ENCODE measurements at regions not wholly inside any gene's neighbourhood (a gene's known extent, or its start where the extent isn't known, plus 50 kb on each side); places are given as distances from the start of the nearest gene placed in this dataset.

DNA sequence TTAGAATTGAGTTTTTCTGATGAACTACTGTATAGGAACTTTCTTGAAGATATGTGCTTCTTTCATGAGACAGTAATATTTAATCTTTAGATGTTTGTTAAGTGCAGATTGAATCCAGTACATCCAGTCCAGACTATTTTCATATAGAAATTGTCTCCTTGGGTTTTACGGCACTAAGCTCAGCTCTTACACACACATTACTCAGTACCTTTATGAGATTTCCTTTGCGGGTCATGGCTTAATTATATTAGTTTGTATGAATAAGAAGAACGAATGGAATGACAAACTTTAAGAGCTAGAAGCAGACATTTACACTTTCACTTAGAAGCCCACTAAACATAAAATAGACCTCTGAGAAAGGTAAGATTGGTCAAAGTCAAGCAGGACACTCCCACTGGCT lies 223.3 kb upstream of the THUMPD2 start:
- TF ChIP-seq TAF1 (CRISPR knock-in tag; IDR thresholded peaks at IDR 0.05) (no peak), CREB1 (IDR thresholded peaks at IDR 0.05) (no peak), CREB1 (CRISPR knock-in tag; IDR thresholded peaks at IDR 0.05) (no peak), KAT7 (CRISPR knock-in tag; IDR thresholded peaks at IDR 0.05; ENCODE audit: borderline replicate concordance) (no peak), ZNF777 (CRISPR knock-in tag; IDR thresholded peaks at IDR 0.05) (no peak), POLR2A (IDR thresholded peaks at IDR 0.05; ENCODE audit: insufficient read depth in 1 of 2, low read depth in 2 of 2, low read length in 2 of 2) (no peak)
- TF ChIP-seq, protein P1, sequence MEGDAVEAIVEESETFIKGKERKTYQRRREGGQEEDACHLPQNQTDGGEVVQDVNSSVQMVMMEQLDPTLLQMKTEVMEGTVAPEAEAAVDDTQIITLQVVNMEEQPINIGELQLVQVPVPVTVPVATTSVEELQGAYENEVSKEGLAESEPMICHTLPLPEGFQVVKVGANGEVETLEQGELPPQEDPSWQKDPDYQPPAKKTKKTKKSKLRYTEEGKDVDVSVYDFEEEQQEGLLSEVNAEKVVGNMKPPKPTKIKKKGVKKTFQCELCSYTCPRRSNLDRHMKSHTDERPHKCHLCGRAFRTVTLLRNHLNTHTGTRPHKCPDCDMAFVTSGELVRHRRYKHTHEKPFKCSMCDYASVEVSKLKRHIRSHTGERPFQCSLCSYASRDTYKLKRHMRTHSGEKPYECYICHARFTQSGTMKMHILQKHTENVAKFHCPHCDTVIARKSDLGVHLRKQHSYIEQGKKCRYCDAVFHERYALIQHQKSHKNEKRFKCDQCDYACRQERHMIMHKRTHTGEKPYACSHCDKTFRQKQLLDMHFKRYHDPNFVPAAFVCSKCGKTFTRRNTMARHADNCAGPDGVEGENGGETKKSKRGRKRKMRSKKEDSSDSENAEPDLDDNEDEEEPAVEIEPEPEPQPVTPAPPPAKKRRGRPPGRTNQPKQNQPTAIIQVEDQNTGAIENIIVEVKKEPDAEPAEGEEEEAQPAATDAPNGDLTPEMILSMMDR (CRISPR knock-in tag; IDR thresholded peaks at IDR 0.05) = no peak
- TF ChIP-seq, protein P2, sequence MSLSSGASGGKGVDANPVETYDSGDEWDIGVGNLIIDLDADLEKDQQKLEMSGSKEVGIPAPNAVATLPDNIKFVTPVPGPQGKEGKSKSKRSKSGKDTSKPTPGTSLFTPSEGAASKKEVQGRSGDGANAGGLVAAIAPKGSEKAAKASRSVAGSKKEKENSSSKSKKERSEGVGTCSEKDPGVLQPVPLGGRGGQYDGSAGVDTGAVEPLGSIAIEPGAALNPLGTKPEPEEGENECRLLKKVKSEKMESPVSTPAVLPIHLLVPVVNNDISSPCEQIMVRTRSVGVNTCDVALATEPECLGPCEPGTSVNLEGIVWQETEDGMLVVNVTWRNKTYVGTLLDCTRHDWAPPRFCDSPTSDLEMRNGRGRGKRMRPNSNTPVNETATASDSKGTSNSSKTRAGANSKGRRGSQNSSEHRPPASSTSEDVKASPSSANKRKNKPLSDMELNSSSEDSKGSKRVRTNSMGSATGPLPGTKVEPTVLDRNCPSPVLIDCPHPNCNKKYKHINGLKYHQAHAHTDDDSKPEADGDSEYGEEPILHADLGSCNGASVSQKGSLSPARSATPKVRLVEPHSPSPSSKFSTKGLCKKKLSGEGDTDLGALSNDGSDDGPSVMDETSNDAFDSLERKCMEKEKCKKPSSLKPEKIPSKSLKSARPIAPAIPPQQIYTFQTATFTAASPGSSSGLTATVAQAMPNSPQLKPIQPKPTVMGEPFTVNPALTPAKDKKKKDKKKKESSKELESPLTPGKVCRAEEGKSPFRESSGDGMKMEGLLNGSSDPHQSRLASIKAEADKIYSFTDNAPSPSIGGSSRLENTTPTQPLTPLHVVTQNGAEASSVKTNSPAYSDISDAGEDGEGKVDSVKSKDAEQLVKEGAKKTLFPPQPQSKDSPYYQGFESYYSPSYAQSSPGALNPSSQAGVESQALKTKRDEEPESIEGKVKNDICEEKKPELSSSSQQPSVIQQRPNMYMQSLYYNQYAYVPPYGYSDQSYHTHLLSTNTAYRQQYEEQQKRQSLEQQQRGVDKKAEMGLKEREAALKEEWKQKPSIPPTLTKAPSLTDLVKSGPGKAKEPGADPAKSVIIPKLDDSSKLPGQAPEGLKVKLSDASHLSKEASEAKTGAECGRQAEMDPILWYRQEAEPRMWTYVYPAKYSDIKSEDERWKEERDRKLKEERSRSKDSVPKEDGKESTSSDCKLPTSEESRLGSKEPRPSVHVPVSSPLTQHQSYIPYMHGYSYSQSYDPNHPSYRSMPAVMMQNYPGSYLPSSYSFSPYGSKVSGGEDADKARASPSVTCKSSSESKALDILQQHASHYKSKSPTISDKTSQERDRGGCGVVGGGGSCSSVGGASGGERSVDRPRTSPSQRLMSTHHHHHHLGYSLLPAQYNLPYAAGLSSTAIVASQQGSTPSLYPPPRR (CRISPR knock-in tag; IDR thresholded peaks at IDR 0.05; ENCODE audit: borderline replicate concordance) = no peak

Data from HepG2 (cell line).